GM12892 (cell line): ENCODE measurements at regions not wholly inside any gene's neighbourhood (a gene's known extent, or its start where the extent isn't known, plus 50 kb on each side); places are given as distances from the start of the nearest gene placed in this dataset.

Experiments used
- POLR2A ChIP-seq: IDR thresholded peaks from 2 replicates; pipeline ENCODE4 v1.6.1; 2011; ENCODE audit warnings: low read depth, low read length, control low read depth
- POLR2AphosphoS5 ChIP-seq: IDR thresholded peaks from 2 replicates; pipeline ENCODE4 v1.6.1; 2011; ENCODE audit warnings: low read depth, low read length, control low read depth
- TAF1 ChIP-seq: IDR thresholded peaks from 2 replicates; pipeline ENCODE4 v1.6.1; 2011; ENCODE audit warnings: low read depth, mild to moderate bottlenecking, control low read depth, low read length, borderline replicate concordance

DNA sequence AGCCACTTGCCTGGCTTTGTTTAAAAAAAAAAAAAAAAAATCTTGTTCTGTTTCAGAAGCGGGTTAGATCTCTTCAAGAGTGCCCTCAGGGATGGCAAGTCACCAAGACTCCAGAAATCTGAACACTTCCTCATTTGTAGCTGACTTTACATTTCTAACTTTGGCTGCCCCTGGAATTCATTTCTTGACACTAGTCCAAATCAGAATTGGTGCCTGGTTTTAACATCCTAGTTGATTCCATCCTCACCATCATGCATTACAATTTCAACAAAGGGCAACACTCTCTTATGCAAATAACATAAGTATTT lies 295.5 kb downstream of the RMST start:
- no peak for TF ChIP-seq POLR2A
- TF ChIP-seq POLR2AphosphoS5 = no peak
- no peak for TF ChIP-seq TAF1
